Kidney tubule cell (primary cell): ENCODE measurements at regions not wholly inside any gene's neighbourhood (a gene's known extent, or its start where the extent isn't known, plus 50 kb on each side); places are given as distances from the start of the nearest gene placed in this dataset.
"Not testable (repeated sequence)": the region's sequence is repeated elsewhere in the genome, so short reads cannot be mapped to it uniquely, and the experiment has no call there.

ENCODE experiments used
- DNase-seq: peaks from one replicate; pipeline ENCODE4 v3.0.0-alpha.2; 2018; ENCODE audit warnings: low spot score

DNA sequence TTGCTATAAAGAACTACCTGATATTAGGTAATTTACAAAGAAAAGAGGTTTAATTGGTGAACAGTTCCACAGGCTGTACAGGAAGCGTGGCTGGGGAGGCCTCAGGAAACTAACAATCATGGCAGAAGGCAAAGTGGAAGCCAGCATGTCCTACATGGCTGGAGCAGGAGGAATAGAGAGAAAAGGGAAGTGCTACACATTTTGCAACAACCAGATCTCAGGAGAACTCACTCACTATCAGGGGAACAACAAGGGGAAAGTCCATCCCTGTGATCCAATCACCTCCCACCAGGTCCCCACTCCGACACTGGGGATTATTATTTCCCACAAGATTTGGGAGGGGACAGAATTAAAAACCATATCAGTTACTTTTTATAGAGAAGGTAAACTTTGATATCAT lies 273.5 kb upstream of the MMADHC start:
- DNase-seq, result no peak

DNA sequence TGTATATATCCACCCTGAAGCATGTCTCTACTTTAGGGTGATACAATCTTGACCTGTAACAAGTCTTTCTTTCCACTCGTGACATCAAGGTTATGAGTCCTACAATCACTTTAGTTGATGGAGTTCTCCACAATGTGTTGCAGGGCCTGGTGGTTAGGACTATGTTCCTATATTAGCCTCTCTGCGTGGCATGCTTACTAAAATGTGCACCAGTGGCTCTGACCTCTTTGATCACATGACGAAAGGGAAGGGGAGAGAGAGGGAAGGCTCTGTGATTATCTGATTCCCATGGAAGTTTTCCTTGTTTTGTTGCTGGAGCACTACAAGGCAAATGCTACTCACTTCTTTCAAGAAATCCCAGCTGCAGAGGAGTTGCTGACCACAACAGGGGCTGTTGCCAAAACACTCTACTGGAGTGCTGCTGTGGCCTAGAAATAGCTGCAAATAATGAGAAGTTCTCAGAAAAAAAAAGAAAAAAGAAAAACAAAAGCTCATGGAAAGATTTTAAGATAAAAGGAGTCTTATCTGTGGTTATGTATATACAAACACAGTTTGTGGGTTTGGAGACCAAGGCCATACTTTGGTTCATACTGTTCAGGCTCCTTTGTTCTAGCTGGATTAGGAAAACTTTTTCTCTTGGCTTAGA lies 272.8 kb upstream of the MMADHC start:
- DNase-seq, result no peak

DNA sequence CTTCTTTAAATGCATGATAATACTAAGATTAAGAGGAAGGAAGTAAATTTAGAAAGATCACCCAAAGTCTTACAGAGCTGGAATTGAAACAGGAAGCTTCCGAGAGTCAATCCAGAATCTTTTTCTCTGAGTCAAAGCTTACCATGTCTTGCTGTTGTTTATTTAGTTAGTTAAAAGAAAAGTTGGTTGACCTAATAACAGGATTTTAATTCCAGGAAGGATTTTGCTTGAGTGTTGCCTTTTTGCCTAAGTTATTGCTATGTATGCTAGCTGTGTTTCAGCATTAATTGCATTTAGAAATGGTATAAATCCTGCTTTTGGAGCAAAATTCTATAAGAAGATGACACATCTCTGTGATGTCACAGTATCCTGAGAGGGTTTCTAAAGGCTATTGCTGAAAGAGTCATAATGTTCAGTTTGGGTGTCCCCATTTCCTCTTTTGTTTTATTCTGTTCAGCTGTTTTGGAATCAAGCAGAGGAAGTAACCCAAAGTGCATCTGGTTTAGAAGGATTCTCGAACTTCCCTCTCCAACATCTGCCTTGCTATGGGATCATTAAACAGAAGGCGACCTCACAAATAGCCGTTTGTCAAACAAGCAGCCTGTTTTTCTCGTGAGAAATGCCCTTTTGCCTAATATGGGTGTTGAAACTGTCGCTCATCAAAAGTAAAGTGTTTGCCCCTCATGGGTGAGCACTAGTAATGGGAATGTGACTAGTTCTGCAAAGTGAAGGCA lies 271.5 kb upstream of the MMADHC start:
- peak; percentile 56 for DNase-seq

DNA sequence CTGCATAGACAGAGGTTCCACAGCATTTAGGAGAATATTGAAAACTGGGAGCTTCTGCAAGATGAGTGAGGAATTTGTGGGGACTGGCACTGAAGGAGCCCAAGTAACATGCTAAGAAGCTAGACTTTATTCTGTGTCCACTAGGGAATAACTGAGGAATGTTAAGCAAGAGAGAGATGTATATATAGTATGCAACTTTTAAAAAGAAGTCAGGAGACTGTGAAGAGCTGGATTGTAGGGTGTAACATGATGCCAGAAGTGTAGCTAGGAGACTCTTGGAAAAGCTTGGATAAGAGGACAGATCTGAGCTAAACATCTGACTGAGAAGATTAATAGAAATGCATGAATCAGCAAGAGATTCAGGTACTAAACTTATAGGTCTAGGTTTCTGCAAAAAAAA lies 270.6 kb upstream of the MMADHC start:
- DNase-seq, result no peak

DNA sequence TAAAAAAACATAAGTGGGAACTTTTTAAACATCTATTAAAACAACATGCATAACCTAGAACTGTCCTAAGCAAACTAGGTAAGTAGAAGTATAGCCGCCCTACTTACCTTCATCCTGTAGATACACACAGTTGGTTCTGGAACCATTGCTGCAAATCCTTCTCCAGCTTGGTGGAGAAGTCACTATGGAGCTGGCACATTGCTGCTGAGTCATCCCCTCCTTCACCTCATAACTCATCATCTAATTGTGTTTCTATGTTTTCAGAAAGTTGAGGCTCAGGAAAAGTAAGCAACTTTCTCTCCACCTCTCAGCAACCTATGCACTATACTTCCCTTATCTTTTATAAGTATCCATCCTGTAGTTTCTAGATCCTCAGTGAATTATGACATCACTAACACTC lies 269.8 kb upstream of the MMADHC start:
- DNase-seq, result peak; percentile 29

DNA sequence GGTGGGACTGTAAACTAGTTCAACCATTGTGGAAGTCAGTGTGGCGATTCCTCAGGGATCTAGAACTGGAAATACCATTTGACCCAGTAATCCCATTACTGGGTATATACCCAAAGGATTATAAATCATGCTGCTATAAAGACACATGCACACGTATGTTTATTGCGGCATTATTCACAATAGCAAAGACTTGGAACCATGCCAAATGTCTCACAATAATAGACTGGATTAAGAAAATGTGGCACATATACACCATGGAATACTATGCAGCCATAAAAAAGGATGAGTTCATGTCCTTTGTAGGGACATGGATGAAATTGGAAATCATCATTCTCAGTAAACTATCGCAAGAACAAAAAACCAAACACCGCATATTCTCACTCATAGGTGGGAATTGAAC lies 268.3 kb upstream of the MMADHC start:
- DNase-seq, result not testable (repeated sequence)

DNA sequence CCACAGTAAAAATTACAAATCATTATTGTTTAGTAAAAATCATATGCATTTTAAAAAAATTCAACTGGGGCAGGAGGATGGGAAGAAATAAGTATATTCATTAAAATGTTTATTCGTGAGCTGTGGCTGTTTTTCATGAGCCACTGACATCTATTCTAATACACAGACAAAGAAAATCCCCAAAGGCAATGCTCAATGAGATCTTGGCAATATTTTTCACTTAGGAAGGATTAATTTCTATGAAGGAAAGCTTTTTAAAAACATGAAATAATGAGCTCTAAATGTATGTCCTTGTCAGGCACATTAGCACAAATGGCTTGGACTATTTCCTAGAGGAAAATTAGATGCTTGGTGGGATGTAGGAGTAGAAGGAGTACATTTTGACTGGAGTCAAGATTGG lies 262.0 kb upstream of the MMADHC start:
- DNase-seq, result no peak

DNA sequence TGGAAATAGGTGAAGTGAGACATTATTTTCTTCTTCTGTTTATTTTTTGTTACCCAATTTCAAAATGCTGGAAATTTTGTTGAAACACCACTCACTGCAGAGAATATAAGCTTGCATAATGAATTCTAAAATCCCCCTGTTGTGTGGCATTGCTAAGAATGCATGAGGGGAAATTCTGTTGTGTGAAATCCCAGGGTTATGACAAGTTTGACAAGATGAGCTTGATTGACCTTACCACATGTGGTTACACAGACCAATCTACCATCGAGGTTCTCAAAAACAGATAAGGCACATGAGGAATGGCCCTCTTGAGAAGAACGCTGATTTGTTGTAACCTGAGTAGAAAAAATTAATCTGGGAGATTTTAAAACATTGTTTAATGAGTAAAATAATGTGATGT lies 261.6 kb upstream of the MMADHC start:
- no peak for DNase-seq

DNA sequence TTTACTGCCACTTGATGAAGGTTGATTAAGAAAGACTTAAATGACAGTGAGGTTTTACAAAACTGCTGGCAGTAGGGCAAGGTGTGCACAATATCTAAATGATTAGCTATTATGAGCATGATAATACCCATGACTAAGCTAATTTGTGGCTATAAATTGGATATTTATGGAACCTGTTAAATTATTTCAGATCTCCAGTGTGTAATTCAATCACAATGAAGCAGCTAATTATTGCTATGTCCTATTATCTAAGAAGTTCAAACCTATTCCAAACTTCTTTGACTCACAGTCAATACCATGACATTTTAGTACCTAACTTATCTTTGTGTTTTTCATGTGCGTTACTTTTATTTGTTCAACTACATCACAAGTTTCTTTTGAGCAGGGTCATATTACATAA lies 253.8 kb upstream of the MMADHC start:
- no peak for DNase-seq

DNA sequence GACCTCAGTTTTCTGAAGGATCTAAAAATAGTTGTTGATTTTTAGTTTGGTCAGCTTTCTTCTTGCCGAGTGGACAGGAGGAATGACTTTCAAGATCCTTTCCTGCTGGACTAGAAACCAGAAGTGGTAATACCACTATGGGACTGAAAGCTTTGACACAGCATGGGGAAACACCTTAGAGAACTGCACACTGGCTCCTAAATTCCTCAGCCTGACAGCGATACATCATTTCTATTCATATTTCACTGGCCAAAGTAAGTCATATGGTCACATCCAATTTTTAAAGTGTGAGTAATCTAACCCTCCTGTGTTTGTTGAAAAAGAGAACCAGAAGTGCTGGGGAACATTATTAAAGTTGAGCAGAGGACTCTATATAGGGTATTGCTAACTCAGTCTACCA lies 244.7 kb upstream of the MMADHC start:
- DNase-seq, result peak; percentile 42

DNA sequence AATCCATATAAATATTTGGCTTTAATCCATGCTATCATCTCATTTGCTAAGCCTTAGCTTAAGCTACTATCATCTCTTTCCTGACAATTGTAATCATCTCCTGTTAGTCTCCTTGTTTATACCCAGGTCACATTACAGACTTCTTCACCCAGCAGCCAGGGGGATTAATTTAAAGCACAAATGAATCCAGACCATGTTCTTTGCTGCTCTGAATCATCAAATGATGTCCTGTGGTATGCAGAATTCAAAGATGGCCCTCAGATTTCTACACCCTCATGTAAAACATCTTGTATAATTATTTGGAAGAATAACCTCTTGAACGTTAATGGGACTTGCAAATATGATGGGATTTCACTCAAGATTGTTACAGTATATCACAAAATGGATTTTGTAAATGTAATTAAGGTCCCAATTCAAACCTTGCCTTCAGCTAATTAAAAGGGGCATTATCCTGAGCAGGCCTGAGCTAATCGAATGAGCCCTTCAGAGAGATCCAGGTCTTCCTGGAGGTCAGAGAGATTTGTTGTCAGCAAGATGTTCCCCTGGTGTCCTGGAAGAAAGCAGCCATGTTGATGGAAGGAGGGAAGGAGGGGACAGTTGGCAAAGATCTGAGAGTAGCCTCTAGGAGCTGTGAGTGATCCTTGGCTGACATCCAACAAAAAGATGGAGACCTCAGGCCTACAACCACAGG lies 241.1 kb upstream of the MMADHC start:
- DNase-seq, result no peak

DNA sequence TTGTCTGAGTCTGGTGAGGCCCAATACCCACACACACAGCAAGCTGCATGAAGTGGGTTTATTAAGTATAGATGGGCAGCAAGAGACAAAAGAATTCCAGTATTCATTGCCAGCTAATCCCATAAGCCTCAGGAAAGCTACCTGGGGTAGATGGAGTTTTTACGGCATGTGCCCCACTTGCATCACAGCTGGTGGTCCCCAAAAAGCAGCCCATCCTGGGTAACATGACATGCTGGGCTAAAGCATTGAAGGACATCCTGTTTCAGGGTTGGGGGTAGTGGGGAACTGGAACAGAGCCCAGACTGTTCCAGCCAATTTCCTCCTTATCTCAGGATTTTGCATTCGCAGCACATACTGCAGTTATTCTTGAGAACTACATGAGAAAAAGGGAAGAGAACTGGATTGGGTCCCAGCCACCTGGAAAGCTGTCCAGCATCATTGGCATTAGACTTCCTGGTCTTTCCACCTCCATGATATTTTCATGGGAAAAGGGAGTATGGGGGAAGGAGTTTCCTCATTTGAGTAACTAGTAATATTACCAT lies 240.1 kb upstream of the MMADHC start:
- DNase-seq, result no peak

DNA sequence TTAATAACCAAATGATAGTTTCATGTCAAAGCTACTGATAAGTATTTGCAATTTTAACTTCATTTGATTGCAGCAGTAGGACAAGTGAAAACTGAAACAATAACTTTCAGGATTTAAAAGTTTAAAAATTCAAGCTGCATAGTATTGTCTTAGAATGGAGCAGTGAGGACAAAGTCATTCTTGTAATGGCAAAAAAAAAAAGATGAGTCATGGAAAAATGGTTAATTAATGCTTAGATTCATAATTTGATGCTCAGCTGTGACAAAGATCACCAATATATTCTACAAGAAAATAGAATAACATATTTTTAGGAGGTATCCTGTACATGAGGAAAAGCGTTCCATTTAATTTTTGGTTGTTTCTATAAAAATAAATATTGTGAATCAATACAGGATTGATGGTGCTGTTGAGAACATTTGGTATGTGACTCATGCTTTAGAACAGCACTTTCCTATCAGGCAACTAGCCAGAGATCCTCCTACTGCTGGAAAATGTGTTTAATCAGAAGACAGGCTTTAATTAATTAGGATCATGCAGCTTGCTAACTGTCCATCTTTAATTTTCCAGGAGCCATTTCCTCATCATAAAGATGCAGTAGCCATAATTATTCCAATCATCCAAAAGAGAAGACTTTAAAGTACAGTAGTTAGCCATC lies 239.0 kb upstream of the MMADHC start:
- DNase-seq, result no peak

DNA sequence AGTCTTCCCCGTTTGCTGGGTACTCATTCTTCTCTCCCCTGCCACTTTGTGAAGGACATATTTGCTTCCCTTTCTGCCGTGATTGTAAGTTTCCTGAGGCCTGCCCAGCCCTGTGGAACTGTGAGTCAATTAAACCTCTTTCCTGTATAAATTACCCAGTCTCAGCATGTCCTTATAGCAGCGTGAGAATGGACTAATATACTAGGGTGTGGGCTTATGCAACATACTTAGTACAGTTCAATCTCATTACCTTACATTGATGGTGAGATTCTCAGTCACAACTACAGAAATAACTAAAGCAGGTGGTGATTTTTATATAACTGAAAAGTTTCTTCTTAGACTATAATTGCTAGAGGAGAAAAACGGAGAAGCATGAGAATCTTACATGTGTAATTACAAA lies 237.9 kb upstream of the MMADHC start:
- DNase-seq, result no peak

DNA sequence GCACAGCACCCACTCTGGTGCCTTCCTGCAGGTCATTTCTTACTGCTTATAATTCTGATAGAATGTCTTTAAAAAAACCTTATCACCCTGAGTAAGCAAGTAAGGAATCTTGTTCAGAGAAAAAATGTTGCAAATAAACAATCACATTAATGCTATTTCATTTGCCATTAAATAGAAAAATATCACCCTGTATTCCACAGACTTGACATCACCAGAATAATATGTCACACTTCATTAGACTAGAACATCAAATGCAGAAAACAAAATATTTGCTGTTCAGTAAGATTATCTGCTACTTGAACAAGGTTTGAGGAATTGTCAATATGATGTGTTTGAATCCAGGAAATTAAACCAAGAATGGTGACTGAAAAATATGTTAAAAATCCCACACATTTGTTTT lies 236.6 kb upstream of the MMADHC start:
- DNase-seq, result no peak

DNA sequence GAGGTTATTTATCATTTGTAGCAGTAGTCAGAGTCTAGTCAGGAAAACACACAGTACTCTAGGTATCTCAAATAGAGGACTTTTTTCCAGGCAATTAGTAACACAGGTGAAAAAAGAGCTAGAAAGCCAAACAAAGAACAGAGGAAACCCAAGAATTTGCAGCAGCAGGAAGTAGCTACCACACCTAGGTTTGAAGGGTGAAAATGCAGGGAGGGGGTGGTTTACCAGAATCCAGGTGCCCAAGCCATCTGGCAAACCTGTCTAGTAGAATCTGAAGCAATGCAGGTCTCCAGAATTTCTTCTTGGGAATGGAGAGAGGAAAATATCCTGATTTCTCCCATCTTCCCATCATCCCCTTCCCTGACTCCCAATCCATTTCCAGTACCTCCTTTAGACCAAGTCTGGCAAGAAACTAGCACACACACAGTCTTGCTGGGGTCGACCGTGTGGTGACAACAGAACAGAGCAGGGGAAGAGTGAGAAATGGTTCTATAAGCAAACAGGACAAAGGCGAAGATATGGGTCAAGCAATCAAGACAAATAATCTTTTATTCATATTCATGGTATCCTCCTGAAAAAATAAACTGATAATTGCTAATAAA lies 231.9 kb upstream of the MMADHC start:
- no peak for DNase-seq

DNA sequence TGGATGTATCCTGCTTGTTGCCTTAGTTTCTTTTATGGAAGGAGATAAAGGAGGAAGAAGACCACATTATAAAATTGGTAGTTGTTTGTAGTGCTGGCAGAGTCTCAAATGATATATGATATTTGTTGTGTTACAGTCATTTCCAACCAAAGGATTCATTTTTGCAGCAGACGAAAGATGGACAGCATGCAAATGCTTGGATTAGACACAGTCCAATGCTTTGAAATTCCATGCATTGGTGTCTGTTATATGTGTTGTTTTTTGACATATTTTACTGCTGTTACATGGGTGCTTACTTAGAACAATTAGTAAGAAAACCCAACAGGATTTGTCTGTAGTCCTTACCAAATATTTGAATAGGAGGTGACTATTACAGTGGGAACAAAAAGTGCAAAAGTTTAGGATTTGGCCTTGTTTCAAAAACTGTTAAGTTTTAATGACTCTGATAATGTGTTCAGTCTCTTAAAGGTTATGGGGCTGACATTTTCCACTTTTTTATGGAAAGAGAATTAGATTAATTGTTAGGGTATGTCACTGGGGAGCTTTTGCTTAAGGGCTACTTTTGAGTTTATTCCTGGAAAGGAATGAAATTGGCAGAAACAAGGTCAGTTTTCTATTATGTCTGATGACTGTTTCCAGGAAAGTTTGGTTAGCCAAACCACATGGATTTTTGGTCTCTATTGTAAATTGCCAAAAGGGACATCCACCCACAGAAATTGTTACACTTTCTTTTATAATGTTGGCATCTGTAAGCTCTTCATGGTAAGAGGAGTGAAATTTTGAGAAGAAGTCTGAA lies 229.4 kb upstream of the MMADHC start:
- DNase-seq, result no peak

DNA sequence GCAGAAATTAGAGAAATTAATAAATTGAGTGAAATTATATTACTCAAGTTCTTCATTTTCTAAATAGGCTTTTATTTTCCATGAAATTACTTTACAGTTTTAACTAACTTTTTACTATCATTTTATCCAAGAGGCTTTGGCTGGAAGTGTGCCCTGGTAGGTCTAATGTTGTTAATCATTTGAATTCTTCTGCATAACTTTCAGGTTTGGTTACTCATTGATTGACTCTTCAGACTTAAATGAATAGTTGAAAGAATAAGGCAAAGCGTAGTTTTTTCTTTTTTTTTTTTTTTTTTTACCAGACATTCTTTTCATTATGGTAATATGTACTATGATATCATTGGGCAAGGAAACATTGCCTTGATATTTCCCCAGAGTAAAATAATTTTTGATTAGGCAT lies 228.4 kb upstream of the MMADHC start:
- DNase-seq, result peak; percentile 53

DNA sequence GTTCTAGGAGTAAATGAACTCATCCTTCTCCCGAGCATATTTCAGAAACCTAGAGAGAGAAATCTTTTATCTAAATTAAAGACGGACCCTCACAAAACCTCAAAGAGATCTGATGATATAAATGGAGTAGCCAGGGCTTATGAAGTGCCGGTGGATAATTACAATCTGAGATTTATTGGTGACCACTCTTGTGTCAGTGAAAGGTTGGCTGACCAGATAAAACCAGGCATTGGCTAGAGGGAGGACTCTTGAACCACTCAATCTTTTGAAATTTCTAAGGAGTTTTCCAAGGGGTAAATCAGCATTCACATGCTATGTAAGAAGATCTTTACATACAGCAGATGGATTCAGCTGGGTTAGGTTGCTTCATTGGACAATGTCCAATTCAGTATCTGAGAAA lies 227.3 kb upstream of the MMADHC start:
- no peak for DNase-seq

DNA sequence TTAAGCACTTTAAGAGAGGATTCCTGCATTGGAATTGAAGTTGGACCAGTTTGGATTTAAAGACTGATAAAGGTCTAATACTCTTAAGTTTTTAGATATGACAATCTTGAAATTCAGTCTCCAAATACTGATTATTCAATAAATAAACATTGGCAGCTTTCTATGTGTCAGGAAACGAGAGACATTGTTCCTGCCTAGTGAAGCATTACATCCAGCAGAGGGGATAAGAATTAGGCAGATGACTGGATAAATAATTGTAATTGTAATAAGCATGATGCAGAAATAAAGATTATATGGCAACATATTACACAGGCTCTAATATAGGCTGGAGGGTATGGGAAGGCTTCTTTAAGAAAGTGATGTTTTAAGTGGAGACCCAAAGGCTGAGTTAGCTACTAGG lies 226.5 kb upstream of the MMADHC start:
- DNase-seq, result peak; percentile 43

DNA sequence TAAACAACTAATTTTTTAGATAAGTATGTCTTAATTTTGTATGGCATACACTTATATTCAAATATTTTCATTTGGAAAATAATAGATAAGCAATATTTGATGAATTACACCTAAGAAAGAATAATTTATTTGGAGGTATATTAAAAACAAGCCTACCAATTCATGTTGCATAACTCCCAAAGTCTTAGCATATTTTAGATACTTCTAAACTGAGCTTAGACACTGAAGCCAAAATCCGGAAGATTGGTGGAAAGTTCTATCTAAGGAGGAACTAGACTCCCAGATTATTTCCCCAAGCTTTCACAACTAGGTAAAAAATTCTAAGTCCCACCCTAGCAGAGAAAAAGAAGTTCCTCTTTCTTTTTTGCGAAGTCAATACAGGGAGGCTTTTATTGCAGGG lies 221.0 kb upstream of the MMADHC start:
- no peak for DNase-seq
